Amygdala (tissue), 56 donors: ENCODE measurements at regions not wholly inside any gene's neighbourhood (a gene's known extent, or its start where the extent isn't known, plus 50 kb on each side); places are given as distances from the start of the nearest gene placed in this dataset.

Source experiments
- DNase-seq, 56 donors: peaks; one replicate each; lab custom pipeline; 2025; lab: John Stamatoyannopoulos, UW

DNA sequence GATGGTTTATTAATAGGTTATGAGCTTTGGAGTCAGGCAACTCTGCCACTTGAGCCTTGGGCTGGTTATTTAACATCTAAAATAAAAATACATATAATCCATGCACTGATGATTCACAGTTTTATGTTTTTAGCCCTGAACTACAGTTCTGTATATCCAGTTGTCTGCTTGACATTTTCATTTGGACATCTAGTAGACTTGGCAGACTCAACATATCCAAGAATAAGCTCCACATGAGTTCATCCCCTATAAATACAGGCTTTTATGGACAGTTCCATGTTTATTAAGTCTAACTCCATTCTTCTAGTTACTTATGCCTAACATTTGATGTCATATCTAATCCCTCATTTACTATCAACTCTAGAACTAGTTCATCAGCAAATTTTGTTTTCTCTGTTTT, 174.2 kb downstream of the KIF2B start:
- no peak for DNase-seq

DNA sequence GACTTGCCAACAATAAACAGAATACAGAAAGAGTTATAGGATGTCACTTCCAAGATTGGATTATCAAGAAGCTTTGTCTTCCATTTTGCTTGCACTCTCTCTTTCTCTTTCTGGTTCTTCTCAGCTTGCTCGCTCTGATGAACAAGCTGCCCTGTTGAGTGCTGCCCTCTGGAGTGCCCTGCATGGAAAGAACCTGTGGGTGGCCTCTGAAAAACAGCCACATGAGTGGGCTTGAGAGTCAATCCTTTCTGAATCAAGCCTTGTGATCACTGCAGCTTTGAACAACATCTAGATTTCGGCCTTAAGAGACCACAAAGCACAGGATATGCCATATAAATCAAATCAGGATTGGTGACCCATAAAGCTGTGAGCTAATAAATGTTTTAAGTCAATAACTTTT, 185.1 kb downstream of the KIF2B start:
- DNase-seq: no peak

DNA sequence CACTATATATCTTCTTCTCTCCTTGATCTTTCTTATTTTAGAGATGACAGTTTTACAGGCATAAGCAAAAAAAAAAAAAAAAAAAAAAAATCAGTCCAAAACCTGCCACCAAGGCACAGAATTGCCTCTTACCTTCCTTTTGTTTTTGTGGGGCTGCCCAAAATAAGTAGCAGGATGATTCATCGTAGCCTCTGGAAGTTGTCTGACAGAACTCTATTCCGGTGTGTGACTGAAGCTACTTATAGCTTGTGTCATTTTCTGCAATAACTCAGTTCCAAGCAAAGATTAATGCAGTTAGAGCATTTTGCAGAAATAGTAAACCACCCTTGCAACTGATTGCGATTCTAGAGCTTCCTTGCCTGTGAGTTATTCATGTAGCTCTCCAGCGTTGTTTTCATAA, 186.8 kb downstream of the KIF2B start:
- DNase-seq: no peak

DNA sequence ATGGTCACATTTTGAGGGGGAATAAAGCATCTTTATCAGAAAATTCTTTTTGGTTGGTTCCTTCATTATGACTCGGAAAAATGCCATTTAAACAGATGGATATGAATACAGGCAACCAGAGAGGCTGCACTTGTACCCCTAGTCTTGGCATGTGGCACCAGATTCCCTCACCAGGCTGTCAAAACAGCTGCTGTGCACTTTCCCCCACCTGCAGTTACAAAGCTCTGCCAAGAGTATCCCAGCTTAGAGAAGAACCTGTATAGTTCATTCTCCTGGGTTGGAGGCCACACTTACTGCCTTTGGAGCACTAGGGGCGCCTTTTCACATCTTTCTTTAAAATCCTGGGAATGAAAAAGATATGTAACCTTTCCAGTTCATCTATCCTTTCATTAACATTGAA, 190.3 kb downstream of the KIF2B start:
- peak in 1 of 56 donors; percentile 0 for DNase-seq

DNA sequence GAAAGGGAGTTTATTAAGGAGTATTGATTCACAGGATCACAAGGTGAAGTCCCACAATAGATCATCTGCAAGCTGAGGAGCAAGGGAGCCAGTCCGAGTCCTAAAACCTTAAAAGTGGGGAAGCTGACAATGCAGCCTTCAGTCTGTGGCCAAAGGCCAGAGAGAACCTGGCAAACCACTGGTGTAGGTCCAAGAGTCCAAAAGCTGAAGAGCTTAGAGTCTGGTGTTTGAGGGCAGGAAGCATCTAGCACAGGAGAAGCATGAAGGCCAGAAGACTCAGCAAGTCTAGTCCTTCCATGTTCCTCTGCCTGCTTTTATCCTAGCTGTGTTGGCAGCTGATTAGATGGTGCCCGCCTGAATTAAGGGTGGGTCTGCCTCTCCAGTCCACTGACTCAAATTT, 193.0 kb downstream of the KIF2B start:
- no peak for DNase-seq

DNA sequence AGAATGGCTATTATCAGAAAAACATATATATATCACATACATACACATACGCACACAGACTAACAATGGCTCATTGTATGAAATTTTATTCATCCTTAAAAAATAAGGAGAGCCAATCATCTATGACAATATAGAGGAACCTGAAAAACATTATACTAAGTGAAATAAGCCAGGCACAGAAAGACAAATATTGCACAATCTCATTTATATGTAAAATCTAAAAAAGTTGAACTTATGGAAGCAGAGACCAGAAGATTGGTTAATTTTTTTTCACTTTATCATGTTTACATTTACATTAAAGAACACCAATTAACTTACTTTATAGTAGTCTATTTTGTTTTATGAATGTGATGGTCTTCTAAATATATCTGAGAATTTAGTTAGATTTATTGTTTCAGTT, 198.7 kb downstream of the KIF2B start:
- DNase-seq: no peak

DNA sequence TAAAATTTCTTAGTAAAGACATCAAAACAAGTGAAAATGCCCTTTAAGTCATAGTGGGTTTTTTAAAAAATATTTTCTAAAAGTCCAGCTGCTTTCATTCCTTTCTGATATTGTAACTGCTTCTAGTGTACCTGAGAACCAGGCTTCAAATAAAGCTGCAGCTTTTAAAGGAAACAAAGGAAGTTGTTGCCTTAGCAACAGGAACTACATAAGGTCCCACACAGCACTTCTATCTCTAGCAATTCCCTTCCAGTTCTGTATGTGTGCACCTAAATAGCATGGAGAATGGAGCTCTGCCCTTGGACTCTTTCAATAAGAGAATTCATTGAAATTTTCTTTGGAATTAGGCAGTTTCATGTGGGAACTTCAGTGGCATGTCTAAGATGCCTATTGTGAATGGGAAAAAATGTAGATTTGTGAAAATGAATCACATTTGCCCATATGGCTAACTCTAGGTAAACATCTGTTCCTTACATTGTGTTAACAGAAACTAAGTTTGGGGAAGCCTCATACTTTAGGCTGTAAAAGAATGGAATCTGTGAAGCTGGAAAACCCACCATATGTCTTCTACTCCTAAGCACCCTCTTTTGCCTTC, 206.4 kb downstream of the KIF2B start:
- DNase-seq: no peak

DNA sequence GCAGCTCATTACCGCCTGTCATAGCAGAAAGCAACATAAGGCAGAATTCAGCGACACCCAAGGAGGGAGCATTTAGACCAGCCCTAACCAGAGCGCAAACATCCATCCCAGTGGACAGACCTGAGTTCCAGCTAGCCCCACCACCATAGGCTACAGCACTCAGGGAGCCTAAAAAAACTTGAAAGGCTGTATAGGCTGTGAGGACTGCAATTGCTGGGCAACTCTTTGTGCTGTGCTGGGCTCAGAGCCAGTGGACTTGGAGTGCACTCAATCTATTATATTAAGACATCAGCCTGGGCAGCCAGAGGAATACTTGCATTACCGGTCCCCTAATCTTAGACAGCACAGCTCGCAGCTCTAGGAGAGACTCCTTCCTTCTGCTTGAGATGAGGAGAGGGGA, 207.3 kb downstream of the KIF2B start:
- peak in 1 of 56 donors; percentile 6 for DNase-seq

DNA sequence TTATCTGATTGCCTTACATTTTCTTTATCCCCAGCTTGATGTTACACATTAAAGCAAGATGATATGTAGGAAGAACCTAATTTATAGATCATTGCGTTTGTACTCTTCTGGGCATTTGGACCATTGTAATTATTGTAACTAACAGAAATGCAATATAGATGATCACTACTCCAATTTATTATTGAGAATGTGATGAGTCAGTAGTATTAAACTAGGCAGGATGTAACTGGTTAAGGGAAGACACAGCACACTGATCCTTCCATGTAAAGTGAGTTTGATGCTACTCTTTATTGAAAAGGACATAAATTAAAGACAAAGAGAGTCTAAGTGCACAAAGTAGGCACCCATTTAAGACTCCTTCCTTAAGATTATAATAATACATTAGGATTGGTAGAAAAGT, 223.8 kb downstream of the KIF2B start:
- DNase-seq: no peak

DNA sequence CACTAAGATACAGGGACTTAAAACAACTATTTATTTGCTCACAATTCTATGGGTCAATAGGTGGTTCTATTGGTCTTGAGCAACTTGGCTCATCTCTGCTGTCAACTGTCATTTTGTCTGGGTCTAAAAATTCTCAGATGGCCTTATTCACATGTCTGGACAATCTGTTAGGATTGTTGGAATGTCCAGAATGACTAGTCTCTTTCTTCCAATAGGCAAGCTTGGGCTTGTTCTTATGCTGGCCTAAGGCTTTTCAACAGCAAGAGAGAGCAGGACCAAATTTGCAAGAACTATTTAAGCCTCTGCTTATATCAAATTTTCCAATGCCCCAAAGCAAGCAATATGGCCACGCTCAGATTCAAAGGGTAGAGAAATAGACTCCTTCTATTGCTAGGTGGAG, 240.9 kb downstream of the KIF2B start:
- DNase-seq: no peak

DNA sequence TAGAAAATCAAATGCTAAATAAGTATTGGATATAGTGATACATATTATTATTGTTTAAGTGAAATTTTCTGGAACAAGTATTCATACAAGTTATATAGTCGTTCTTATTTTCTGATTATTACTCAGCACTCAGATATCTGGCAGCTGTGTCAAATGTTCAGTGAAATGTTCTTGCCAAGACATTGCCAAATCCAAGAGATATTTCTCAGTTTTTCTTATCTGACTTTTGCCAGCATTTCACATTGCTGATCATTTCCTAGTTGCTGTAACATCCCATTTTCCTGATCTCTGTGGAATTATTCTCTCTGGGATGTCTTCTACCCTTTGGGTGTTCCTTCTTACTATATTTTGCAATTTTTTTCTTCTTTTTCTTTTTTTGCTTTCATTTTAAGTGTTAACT, 262.3 kb downstream of the KIF2B start:
- no peak for DNase-seq

DNA sequence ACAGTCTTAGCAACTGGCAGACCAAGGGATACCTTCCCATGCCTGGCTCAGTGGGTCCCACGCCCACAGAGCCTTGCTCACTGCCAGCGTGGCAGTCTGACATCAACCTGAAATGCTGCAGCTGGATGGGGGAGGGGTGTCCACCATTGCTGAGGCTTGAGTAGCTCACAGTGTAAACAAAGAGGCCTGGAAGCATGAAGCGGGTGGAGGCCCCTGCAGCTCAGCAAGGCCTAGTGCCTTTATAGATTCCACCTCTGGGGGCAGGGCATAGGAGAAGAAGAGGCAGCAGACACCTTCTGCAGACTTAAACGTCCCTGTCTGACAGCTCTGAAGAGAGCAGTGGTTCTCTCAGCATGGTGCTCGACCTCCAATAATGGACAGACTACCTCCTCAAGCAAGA, 263.2 kb downstream of the KIF2B start:
- no peak for DNase-seq

DNA sequence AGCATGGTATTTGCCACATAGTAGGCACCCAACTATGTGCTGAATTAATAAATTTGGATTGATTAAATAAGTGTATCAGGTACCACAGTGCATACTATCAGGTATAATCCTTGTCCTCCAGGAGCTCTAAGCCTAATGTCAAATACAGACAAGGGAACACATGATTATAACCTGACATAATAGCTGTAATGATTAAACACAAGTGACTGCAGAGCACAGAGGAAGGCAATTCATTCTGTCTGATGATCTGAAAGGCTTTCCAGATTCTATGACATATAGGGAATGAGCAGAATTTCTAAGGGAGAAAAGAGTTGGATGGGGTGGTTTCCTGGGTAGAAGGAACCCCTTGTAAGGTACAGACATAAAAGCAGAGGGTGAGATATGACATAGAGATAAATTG, 273.5 kb downstream of the KIF2B start:
- no peak for DNase-seq

DNA sequence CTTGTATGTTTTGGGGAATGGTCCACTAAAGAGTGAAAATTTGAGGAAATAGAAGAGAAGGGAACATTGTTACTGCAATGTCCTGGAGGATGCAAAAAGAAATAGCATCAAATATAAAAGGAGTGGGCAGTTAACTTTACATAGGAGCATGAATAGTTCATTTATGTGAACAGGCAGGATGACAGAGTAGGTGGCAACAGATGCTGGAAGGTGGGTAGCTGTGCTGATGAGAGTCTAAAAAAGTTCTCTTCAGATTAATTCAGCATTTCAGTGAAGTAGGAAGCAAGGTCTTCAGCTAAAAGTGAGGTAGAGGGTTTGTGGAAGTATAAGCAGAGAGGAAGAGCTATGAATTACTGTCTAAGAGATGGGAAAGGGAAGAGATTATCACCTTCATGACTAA, 276.5 kb downstream of the KIF2B start:
- DNase-seq: peak in 2 of 56 donors; percentile 2 to 4

DNA sequence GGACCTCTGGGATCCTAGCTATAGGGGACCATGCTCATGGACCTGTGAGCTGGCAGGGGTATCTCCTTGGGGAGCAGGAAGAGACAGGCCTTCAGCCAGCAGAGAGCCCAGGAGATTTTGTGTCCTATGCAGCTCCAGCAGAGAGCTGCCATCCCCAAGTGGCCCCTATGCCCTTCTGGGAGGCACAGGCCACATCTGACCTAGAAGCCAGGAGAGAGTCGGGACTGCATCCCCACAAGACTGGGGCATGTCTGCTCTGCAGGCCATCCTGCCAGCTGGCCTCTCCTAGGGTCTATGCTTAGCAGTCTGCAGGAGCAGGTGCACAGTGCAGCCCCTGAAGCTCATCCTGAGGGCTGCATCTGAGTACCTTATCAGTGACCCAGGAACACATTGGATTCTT, 279.5 kb downstream of the KIF2B start:
- no peak for DNase-seq

DNA sequence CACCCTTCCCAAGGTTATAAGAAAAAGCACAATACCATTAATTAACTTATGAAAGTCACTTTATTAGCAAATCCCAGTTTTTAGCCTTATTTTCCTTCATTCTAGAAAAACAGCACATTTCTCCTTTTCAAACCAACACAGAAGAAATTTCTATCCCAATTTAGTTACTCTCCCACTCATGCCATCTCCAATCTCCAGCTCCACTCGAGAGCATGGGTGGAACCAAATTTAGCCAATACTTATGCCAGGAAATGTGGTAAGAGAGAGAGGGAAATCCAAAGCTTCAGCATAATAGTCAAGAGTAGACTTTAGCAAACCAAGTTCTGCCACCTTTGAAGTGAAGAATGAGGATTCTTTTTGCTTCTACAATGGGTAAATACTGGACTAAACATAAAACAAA, 288.8 kb downstream of the KIF2B start:
- peak in 1 of 56 donors; percentile 0 for DNase-seq

DNA sequence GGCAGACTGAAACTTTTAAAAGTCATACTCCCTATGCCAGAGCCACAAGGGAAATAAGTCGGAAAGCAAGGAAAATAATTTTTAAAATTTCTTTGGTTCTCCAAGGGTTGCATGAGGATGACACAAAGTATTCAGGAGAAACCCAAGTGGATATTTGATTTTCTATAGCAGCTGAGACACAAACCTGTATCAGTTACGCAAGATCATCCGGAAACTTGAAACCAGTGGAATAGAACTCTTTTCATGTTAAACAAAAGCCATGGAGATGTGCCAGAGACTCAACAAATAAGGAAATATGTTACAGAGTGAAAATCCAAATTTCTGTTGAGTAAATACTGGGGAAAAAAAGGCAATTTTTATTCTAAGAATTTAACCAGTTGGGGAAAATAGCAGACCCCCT, 294.7 kb downstream of the KIF2B start:
- DNase-seq: no peak

DNA sequence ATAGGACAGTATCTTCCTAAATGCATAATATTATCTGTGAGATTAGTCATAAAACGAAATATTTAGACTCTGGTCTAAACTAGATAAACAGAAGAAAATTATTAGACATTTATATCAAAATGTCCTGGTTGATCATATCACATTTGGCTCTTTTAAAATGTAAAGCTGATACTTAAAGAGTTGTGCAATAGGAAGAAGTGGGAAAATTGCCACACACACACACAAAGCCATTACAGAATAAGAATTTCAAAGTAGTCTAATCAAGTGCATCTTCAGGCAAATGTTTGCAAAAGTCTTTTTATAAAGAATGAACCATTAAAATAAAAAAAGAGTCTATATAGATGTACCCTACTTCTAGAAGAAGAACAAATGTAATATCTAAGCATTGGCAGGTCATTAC, 301.7 kb downstream of the KIF2B start:
- no peak for DNase-seq

DNA sequence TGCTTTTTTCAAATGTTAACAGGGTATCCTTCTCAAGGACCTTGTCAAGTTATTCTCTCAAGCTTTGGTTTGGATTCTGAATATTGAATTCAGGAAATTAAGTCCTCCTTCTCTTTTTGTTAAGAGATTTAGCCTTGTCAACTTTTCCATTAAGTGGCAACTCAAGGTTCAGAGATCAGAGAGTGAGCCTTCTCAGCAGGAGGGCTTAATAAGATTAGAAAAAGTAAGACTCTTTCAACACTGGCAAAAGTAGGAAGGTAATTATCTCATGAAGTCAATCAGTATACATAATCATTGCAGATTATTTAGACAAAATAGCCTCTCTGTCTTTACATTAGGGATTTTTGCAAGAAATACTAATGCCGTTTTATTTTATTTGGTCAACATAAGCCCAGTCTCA, 330.7 kb downstream of the KIF2B start:
- DNase-seq: no peak

DNA sequence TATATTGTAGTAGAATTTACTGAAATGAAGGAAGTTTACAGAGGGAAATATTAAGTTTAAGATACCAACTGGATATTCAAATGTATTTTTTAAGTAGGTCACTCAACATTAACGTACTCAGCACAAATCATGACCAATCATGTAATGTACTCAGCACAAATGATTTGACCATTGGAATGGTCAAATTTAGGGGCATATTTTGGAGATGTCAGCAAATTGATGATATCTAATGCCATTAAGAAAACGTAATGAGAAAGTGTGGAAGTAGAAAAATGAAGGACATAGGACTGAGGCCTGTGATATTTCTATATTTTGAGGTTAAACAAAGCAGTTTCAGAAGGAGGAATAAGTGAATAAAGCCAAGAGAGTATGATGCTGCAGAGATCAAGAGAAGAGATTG, 334.8 kb downstream of the KIF2B start:
- no peak for DNase-seq

DNA sequence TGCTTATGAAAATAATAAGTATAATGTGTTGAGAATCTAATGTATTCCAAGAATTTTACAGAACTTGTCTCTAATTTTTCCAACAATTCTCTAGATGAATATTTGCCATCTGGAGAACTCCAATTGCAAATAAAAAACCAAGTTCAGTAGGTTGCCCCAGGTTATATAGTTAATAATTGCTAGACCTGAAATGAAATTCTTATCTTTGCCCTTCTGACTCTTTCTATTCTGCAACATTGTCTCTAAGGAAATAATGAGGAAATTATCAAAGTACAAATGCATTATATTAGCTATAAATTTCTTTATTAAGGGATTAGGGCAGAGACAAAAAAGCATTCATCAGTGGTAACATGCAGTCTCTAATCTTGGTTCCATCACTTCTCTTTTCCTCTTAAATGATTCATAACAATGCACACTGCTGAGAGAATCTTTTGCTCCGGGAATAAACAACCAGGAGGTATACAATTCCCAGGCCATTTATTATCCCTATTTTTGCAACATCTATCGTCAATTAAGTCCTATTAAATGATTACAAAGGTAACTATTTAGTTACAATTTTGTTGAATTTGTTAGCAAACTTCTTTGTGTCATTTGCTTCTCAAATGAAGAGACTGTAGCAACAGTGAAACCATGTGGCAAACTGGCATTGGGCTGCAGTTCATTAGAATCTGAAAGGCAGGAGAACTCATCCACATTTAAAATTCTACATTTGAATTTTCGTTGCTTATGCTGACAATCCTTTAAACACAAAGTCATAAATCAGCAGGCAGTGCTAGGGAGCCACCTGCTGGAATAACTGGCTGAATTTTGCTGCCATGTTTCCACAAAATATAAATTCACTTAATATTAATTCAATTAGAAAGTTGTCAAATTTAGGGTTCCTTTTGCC, 349.6 kb downstream of the KIF2B start:
- peak in 10 of 56 donors; percentile 1 to 54 (median 6) for DNase-seq

DNA sequence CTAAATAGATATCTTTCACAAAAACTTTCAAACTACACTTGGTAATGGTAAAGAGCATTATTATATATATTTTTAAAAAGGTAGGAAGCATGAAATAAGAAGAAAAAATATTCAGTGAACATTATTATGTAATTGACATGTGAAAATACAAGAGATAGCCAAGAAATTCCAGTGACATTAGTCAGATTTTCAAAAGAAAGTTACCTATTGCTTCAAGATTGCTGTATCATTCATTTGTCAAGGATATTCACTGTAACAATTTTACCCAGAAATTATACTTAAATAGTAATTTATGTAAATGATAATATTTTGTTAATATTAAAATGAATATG, 350.2 kb downstream of the KIF2B start:
- no peak for DNase-seq
